ENCODE measurements at regions not wholly inside any gene's neighbourhood (a gene's known extent, or its start where the extent isn't known, plus 50 kb on each side); places are given as distances from the start of the nearest gene placed in this dataset.

- no peak for DNase-seq (ENCODE audit: low read depth in 2 of 2)
Measured at GRCh38 chr2:147211484-147211883, 633.3 kb upstream of the ACVR2A start.

GRCh38 chr2:147204102-147204501 is 640.7 kb upstream of the ACVR2A start:
- no peak for DNase-seq (ENCODE audit: low read depth in 2 of 2)

- DNase-seq (ENCODE audit: low read depth in 2 of 2) = no peak
Measured at GRCh38 chr2:147198651-147199171, 646.1 kb upstream of the ACVR2A start.

GRCh38 chr2:147197754-147198483 is 646.9 kb upstream of the ACVR2A start:
- no peak for DNase-seq (ENCODE audit: low read depth in 2 of 2)

- peak in 1 of 2 donors; percentile 10 for DNase-seq (ENCODE audit: low read depth in 2 of 2)
Measured at GRCh38 chr2:147182260-147182659, 662.6 kb upstream of the ACVR2A start.

GRCh38 chr2:147181351-147182029 is 663.3 kb upstream of the ACVR2A start:
- DNase-seq (ENCODE audit: low read depth in 2 of 2) = no peak

- DNase-seq (ENCODE audit: low read depth in 2 of 2) = no peak
Measured at GRCh38 chr2:147177071-147177857, 667.6 kb upstream of the ACVR2A start.

GRCh38 chr2:147174824-147175254 is 670.0 kb upstream of the ACVR2A start:
- DNase-seq (ENCODE audit: low read depth in 2 of 2) = no peak

GRCh38 chr2:147173798-147174197 is 671.0 kb upstream of the ACVR2A start:
- no peak for DNase-seq (ENCODE audit: low read depth in 2 of 2)

GRCh38 chr2:147173189-147173581 is 671.6 kb upstream of the ACVR2A start:
- DNase-seq (ENCODE audit: low read depth in 2 of 2) = no peak

GRCh38 chr2:147172493-147173188 is 672.2 kb upstream of the ACVR2A start:
- DNase-seq (ENCODE audit: low read depth in 2 of 2) = no peak

- no peak for DNase-seq (ENCODE audit: low read depth in 2 of 2)
Measured at GRCh38 chr2:147171941-147172340, 672.9 kb upstream of the ACVR2A start.

GRCh38 chr2:147170932-147171331 is 673.9 kb upstream of the ACVR2A start:
- no peak for DNase-seq (ENCODE audit: low read depth in 2 of 2)

GRCh38 chr2:147165697-147166382 is 679.0 kb upstream of the ACVR2A start:
- DNase-seq (ENCODE audit: low read depth in 2 of 2) = no peak

- DNase-seq (ENCODE audit: low read depth in 2 of 2) = no peak
Measured at GRCh38 chr2:147164563-147164962, 680.3 kb upstream of the ACVR2A start.

- no peak for DNase-seq (ENCODE audit: low read depth in 2 of 2)
Measured at GRCh38 chr2:147161746-147162145, 683.1 kb upstream of the ACVR2A start.

- no peak for DNase-seq (ENCODE audit: low read depth in 2 of 2)
Measured at GRCh38 chr2:147156970-147157369, 687.9 kb upstream of the ACVR2A start.

GRCh38 chr2:147150241-147150635 is 694.6 kb upstream of the ACVR2A start:
- no peak for DNase-seq (ENCODE audit: low read depth in 2 of 2)

GRCh38 chr2:147149575-147150240 is 695.1 kb upstream of the ACVR2A start:
- no peak for DNase-seq (ENCODE audit: low read depth in 2 of 2)

GRCh38 chr2:147147802-147148201 is 697.0 kb upstream of the ACVR2A start:
- no peak for DNase-seq (ENCODE audit: low read depth in 2 of 2)

- no peak for DNase-seq (ENCODE audit: low read depth in 2 of 2)
Measured at GRCh38 chr2:147141930-147142329, 702.9 kb upstream of the ACVR2A start.

All from stimulated activated CD8-positive, alpha-beta memory T cell treated with anti-CD3 and anti-CD28 coated beads, Interleukin-2, amount 100 ng/mL, for 1 hour (primary cell).